Testis (tissue), 2 donors: ENCODE measurements at regions not wholly inside any gene's neighbourhood (a gene's known extent, or its start where the extent isn't known, plus 50 kb on each side); places are given as distances from the start of the nearest gene placed in this dataset.

Source experiments
- POLR2A ChIP-seq: fragments of 450-650 bp; IDR thresholded peaks from one replicate; pipeline ENCODE4 v1.6.1; 2017; ENCODE audit warnings: antibody characterized with exemption, mild to moderate bottlenecking, moderate library complexity
- TF ChIP-seq, protein P1 (sequence below), 3 experiments: fragments of 450-650 bp in 2 of 3; fragments of 200-600 bp in 1 of 3; sonication (generic) in 1 of 3; IDR thresholded peaks; one replicate each; pipeline ENCODE4 v1.5.1; 2016 to 2019; ENCODE audit warnings: antibody characterized with exemption in 3 of 3, mild to moderate bottlenecking in 2 of 3, moderate library complexity in 1 of 3

DNA sequence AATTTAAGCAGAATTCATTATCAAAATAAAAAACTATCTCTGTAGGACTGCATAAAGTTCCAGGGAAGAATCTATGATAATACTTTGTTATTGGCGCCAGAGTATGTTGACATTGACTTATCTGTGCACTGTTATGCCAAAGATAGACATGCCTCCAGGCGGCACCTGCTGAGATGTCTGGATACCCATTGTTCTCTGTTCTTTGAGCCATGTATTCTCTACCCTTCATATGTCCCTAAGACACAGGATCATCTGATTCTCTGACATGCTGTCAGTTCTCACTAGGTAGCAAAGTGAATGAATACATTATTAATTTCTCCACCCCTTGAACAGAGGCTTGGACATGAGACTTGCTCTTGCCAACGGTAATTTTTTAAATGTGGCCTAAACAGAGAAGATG, 517.8 kb upstream of the SLITRK5 start:
- TF ChIP-seq, protein P1, sequence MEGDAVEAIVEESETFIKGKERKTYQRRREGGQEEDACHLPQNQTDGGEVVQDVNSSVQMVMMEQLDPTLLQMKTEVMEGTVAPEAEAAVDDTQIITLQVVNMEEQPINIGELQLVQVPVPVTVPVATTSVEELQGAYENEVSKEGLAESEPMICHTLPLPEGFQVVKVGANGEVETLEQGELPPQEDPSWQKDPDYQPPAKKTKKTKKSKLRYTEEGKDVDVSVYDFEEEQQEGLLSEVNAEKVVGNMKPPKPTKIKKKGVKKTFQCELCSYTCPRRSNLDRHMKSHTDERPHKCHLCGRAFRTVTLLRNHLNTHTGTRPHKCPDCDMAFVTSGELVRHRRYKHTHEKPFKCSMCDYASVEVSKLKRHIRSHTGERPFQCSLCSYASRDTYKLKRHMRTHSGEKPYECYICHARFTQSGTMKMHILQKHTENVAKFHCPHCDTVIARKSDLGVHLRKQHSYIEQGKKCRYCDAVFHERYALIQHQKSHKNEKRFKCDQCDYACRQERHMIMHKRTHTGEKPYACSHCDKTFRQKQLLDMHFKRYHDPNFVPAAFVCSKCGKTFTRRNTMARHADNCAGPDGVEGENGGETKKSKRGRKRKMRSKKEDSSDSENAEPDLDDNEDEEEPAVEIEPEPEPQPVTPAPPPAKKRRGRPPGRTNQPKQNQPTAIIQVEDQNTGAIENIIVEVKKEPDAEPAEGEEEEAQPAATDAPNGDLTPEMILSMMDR (IDR thresholded peaks at IDR 0.05): no peak
- TF ChIP-seq POLR2A: no peak
